ENCODE measurements at regions not wholly inside any gene's neighbourhood (a gene's known extent, or its start where the extent isn't known, plus 50 kb on each side); places are given as distances from the start of the nearest gene placed in this dataset.

GRCh38 chr3:18295171-18295920 is 129.8 kb downstream of the SATB1 start:
- no peak for DNase-seq

- DNase-seq, result no peak
Measured at GRCh38 chr3:18290157-18290556, 135.0 kb downstream of the SATB1 start.

GRCh38 chr3:18288243-18288642 is 136.9 kb downstream of the SATB1 start:
- DNase-seq, result no peak

- DNase-seq, result no peak
Measured at GRCh38 chr3:18284716-18285115, 140.4 kb downstream of the SATB1 start.

GRCh38 chr3:18283680-18284079 is 141.5 kb downstream of the SATB1 start:
- no peak for DNase-seq

- no peak for DNase-seq
Measured at GRCh38 chr3:18282507-18282906, 142.6 kb downstream of the SATB1 start.

- no peak for DNase-seq
Measured at GRCh38 chr3:18279226-18279737, 145.9 kb downstream of the SATB1 start.

GRCh38 chr3:18264853-18265252 is 160.3 kb downstream of the SATB1 start:
- DNase-seq, result no peak

- DNase-seq, result no peak
Measured at GRCh38 chr3:18264361-18264760, 160.8 kb downstream of the SATB1 start.

GRCh38 chr3:18258492-18258891 is 166.6 kb downstream of the SATB1 start:
- DNase-seq, result no peak

- DNase-seq, result no peak
Measured at GRCh38 chr3:18252578-18252977, 172.6 kb downstream of the SATB1 start.

GRCh38 chr3:18250991-18251390 is 174.1 kb downstream of the SATB1 start:
- DNase-seq, result no peak

- DNase-seq, result no peak
Measured at GRCh38 chr3:18249126-18249525, 176.0 kb downstream of the SATB1 start.

- no peak for DNase-seq
Measured at GRCh38 chr3:18247776-18248310, 177.3 kb downstream of the SATB1 start.

GRCh38 chr3:18247139-18247695 is 177.9 kb downstream of the SATB1 start:
- no peak for DNase-seq

GRCh38 chr3:18246336-18247060 is 178.6 kb downstream of the SATB1 start:
- DNase-seq, result no peak

GRCh38 chr3:18245721-18246120 is 179.4 kb downstream of the SATB1 start:
- no peak for DNase-seq

GRCh38 chr3:18241837-18242236 is 183.3 kb downstream of the SATB1 start:
- DNase-seq, result no peak

- DNase-seq, result no peak
Measured at GRCh38 chr3:18239674-18240073, 185.5 kb downstream of the SATB1 start.

GRCh38 chr3:18238746-18239331 is 186.3 kb downstream of the SATB1 start:
- DNase-seq, result no peak

- no peak for DNase-seq
Measured at GRCh38 chr3:18238332-18238731, 186.8 kb downstream of the SATB1 start.

- no peak for DNase-seq
Measured at GRCh38 chr3:18237251-18238005, 187.7 kb downstream of the SATB1 start.

- DNase-seq, result no peak
Measured at GRCh38 chr3:18236726-18237125, 188.4 kb downstream of the SATB1 start.

Data from DMS 273 treated with DMSO at 0.1 percent for 48 hours (cell line).